ACC112 (cell line): ENCODE measurements at regions not wholly inside any gene's neighbourhood (a gene's known extent, or its start where the extent isn't known, plus 50 kb on each side); places are given as distances from the start of the nearest gene placed in this dataset.

Source experiments
- H2AFZ ChIP-seq: fragments of 200-600 bp; sonication (generic); one replicate; pipeline ENCODE4 v1.6.0; 2017; ENCODE audit warnings: antibody characterized with exemption, low read length; ENCODE audit not compliant: unreplicated experiment
- H3K27ac ChIP-seq: fragments of 200-600 bp; sonication (generic); 2 replicates; pipeline ENCODE4 v1.5.1; 2014; ENCODE audit warnings: low read depth, mild to moderate bottlenecking, antibody characterized with exemption, low read length, moderate library complexity
- H3K27me3 ChIP-seq: fragments of 200-600 bp; sonication (generic); 2 replicates; pipeline ENCODE4 v1.6.1; 2014; ENCODE audit warnings: mild to moderate bottlenecking, antibody characterized with exemption, low read length, moderate library complexity, mixed read lengths; ENCODE audit not compliant: insufficient read depth
- H3K36me3 ChIP-seq: fragments of 200-600 bp; sonication (generic); 2 replicates; pipeline ENCODE4 v1.6.1; 2016; ENCODE audit warnings: mild to moderate bottlenecking, antibody characterized with exemption, low read length, moderate library complexity, mixed read lengths; ENCODE audit not compliant: insufficient read depth
- H3K4me1 ChIP-seq: fragments of 200-600 bp; sonication (generic); one replicate; pipeline ENCODE4 v1.6.1; 2016; ENCODE audit warnings: low read length, mixed read lengths; ENCODE audit not compliant: insufficient read depth, unreplicated experiment, control insufficient read depth
- H3K4me3 ChIP-seq: fragments of 200-600 bp; sonication (generic); 2 replicates; pipeline ENCODE4 v1.5.1; 2014; ENCODE audit warnings: mild to moderate bottlenecking, low read depth, low read length
- H3K79me2 ChIP-seq: fragments of 200-600 bp; sonication (generic); one replicate; pipeline ENCODE4 v1.6.0; 2016; ENCODE audit warnings: low read length; ENCODE audit not compliant: control insufficient read depth, unreplicated experiment, insufficient read depth

- Histone ChIP-seq H3K27me3 (no peaks in the 10 kb centered on the region), H2AFZ (no peak overlapping the region), H3K27ac (no peak overlapping the region), H3K4me1 (no peaks in the 10 kb centered on the region), H3K36me3 (no peaks in the 10 kb centered on the region), H3K79me2 (no peaks in the 10 kb centered on the region), H3K4me3 (no peak overlapping the region)
Measured at GRCh38 chr9:12231832-12232231, 461.4 kb upstream of the TYRP1 start.

GRCh38 chr9:12232836-12233235, 460.3 kb upstream of the TYRP1 start:
- Histone ChIP-seq H3K27ac (no peak overlapping the region), H3K36me3 (no peaks in the 10 kb centered on the region), H2AFZ (no peak overlapping the region), H3K79me2 (no peaks in the 10 kb centered on the region), H3K4me1 (no peaks in the 10 kb centered on the region), H3K4me3 (no peak overlapping the region), H3K27me3 (no peaks in the 10 kb centered on the region)

DNA sequence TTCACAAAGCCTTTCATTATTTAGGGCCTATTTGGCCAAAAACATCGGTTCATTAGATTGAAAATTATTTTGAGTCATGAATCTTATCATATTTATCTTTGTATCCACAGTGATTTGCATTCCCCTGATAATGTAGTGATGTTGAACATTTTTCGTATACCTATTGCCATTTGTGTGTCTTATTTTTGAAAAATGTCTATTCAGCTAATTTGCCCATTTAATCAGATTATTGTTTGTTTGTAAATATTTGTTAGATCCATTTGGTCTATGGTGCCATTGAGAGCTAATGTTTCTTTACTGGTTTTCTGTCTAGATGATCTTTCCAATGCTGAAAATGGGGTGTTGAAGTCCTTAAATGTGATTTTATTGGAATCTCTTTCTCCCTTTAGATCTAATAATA, 439.2 kb upstream of the TYRP1 start:
- no peak overlapping the region for H3K27ac ChIP-seq
- no peaks in the 10 kb centered on the region for H3K4me1 ChIP-seq
- H3K79me2 ChIP-seq = no peaks in the 10 kb centered on the region
- no peak overlapping the region for H3K4me3 ChIP-seq
- H3K27me3 ChIP-seq = no peaks in the 10 kb centered on the region
- no peak overlapping the region for H2AFZ ChIP-seq
- H3K36me3 ChIP-seq = no peaks in the 10 kb centered on the region

GRCh38 chr9:12266758-12267157, 426.4 kb upstream of the TYRP1 start:
- Histone ChIP-seq H3K36me3 (no peaks in the 10 kb centered on the region), H2AFZ (no peak overlapping the region), H3K4me1 (no peaks in the 10 kb centered on the region), H3K27me3 (no peaks in the 10 kb centered on the region), H3K79me2 (no peaks in the 10 kb centered on the region), H3K4me3 (no peak overlapping the region), H3K27ac (no peak overlapping the region)

GRCh38 chr9:12271421-12271891, 421.7 kb upstream of the TYRP1 start:
- Histone ChIP-seq H3K27me3 (no peaks in the 10 kb centered on the region), H3K27ac (no peak overlapping the region), H3K4me3 (no peak overlapping the region), H3K4me1 (no peaks in the 10 kb centered on the region), H3K79me2 (no peaks in the 10 kb centered on the region), H3K36me3 (no peaks in the 10 kb centered on the region), H2AFZ (no peak overlapping the region)

DNA sequence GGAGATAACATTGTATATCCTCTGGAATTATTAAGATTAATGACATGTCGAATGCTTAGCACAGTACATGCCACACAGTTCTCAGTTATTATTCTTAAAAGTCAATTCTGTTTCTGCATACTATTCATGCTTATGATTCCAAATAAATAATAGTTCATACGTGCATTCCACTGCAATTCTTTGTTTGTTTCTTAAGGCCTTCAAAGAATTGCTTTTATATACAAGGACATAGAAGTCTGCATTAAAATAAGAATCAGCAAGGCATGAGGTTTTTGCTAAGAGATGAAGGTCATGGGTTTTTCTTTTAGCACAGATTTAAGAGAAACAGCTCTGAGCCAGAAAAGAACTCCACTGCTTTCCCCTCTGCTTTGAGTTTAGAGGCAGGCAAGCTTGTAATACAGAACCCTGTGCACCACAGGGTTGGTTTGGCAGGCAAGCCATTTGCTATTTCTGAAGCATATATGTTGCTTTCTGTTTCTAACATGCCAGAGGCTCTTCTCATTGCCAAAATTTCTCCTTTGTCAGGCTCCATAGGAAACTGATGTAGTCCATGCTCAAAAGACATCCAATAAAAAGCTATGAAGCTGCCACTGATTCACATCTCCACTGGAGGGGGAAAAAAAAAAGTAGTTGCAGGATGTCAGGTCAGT, 420.6 kb upstream of the TYRP1 start:
- H2AFZ ChIP-seq = no peak overlapping the region
- H3K79me2 ChIP-seq = no peaks in the 10 kb centered on the region
- no peak overlapping the region for H3K4me3 ChIP-seq
- no peaks in the 10 kb centered on the region for H3K27me3 ChIP-seq
- H3K36me3 ChIP-seq = no peaks in the 10 kb centered on the region
- no peak overlapping the region for H3K27ac ChIP-seq
- no peaks in the 10 kb centered on the region for H3K4me1 ChIP-seq

- Histone ChIP-seq H3K27me3 (no peaks in the 10 kb centered on the region), H3K27ac (no peak overlapping the region), H3K36me3 (no peaks in the 10 kb centered on the region), H3K4me1 (no peaks in the 10 kb centered on the region), H2AFZ (no peak overlapping the region), H3K4me3 (no peak overlapping the region), H3K79me2 (no peaks in the 10 kb centered on the region)
Measured at GRCh38 chr9:12274577-12274976, 418.6 kb upstream of the TYRP1 start.

DNA sequence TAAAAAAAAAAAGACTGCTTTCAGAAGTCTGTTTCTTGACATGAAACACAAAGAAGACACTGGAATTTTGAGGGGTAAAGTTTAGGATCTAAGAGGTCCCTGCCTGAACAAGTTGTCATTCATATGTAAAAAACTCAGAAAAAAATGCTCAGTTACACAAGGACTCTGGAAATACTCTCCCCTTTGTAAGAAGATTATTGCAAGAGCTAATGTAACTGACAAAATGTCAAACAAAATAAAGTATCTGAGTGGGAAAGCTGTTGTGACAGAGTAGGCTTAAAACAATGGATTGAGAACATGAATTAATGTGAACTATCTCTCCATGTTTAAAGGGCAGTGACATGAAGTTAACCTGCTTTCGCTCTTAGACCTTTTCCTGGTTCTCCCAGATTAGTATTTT, 416.7 kb upstream of the TYRP1 start:
- Histone ChIP-seq H3K36me3 (no peaks in the 10 kb centered on the region), H3K27ac (no peak overlapping the region), H3K27me3 (no peaks in the 10 kb centered on the region), H2AFZ (no peak overlapping the region), H3K4me1 (no peaks in the 10 kb centered on the region), H3K79me2 (no peaks in the 10 kb centered on the region), H3K4me3 (no peak overlapping the region)

- Histone ChIP-seq H3K36me3 (no peaks in the 10 kb centered on the region), H3K79me2 (no peaks in the 10 kb centered on the region), H3K27me3 (no peaks in the 10 kb centered on the region), H2AFZ (no peak overlapping the region), H3K4me3 (no peak overlapping the region), H3K4me1 (no peaks in the 10 kb centered on the region), H3K27ac (no peak overlapping the region)
Measured at GRCh38 chr9:12289711-12290110, 403.5 kb upstream of the TYRP1 start.

DNA sequence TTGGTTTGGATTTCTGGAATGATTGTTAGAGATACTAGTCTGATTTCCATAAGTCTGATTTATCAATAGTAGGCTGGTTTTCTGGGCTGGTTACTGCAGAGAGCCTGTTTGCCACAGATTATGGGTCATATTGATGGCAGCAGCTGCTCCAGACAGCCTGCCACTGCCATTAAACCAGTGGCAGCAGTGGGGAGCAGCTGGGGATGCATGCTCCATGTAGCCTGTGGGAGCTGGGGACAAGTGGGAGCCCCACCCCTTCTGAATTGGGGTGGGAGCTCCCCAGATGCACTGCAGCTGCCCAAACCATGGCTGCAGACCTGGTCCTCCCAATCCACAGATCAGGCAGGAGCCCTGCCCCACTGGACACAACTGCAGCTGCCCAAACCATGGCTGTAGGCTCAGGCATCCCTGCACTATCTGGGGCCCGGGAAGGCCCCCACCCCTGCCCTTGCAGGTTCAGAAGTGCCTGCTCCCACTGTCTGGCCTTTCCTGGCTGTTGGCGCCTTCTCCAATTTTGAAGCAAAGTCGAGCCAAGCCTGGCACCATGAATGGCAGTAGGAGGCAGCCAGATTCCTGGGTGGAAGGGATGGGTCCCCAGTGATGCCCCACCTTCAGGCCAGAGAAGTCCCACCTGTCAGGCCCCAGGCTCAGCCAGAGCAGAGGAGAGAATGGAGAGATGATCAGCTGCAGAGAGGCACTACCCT, 402.9 kb upstream of the TYRP1 start:
- H2AFZ ChIP-seq = no peak overlapping the region
- no peak overlapping the region for H3K27ac ChIP-seq
- H3K4me3 ChIP-seq = no peak overlapping the region
- H3K36me3 ChIP-seq = no peaks in the 10 kb centered on the region
- no peaks in the 10 kb centered on the region for H3K27me3 ChIP-seq
- no peaks in the 10 kb centered on the region for H3K4me1 ChIP-seq
- H3K79me2 ChIP-seq = no peaks in the 10 kb centered on the region

- no peak overlapping the region for H2AFZ ChIP-seq
- no peaks in the 10 kb centered on the region for H3K27me3 ChIP-seq
- no peaks in the 10 kb centered on the region for H3K4me1 ChIP-seq
- no peak overlapping the region for H3K27ac ChIP-seq
- no peaks in the 10 kb centered on the region for H3K79me2 ChIP-seq
- H3K36me3 ChIP-seq = no peaks in the 10 kb centered on the region
- no peak overlapping the region for H3K4me3 ChIP-seq
Measured at GRCh38 chr9:12305211-12305610, 388.0 kb upstream of the TYRP1 start.
